ENCODE measurements at regions not wholly inside any gene's neighbourhood (a gene's known extent, or its start where the extent isn't known, plus 50 kb on each side); places are given as distances from the start of the nearest gene placed in this dataset.
"Not testable (repeated sequence)": the region's sequence is repeated elsewhere in the genome, so short reads cannot be mapped to it uniquely, and the experiment has no call there.

DNA sequence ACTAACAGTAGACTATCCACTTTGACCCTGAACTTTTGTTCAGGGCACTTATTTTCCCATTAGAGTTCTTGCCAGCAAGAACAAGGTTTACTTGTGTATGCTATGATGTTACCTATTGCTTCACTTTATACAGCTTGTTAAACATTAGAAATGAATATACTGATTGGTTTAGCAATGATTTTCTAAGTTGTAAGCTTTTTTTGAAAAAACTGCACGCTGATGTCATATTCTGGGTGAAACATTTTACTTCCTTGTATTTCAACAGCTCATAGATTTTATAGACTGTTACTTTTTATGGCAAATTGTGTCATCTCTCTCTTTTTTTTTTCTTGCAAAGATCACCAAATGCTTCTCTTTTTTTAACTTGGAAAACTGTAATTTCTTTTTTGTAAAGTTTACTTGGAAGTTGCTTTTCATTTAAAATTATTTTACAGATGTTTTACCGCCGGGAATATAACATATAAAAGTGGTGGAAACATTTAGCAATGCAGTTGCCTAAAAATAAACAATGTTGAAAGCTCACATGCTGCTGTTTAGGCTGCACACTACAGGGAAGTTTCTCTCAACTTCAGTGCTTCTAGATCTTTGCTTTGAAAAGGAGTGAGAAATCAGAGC, 215.3 kb upstream of the NFIA start:
- ATAC-seq (replicated peaks) (no peak), DNase-seq (no peak)
- H3K27me3 Mint-ChIP-seq: no peaks in the 10 kb centered on the region
- H3K4me3 Mint-ChIP-seq: no peak overlapping the region
- no peaks in the 10 kb centered on the region for H3K9me3 Mint-ChIP-seq
- no peak overlapping the region for H3K27ac Mint-ChIP-seq
- H3K4me1 Mint-ChIP-seq: no peaks in the 10 kb centered on the region
- H3K36me3 Mint-ChIP-seq: no peaks in the 10 kb centered on the region

DNA sequence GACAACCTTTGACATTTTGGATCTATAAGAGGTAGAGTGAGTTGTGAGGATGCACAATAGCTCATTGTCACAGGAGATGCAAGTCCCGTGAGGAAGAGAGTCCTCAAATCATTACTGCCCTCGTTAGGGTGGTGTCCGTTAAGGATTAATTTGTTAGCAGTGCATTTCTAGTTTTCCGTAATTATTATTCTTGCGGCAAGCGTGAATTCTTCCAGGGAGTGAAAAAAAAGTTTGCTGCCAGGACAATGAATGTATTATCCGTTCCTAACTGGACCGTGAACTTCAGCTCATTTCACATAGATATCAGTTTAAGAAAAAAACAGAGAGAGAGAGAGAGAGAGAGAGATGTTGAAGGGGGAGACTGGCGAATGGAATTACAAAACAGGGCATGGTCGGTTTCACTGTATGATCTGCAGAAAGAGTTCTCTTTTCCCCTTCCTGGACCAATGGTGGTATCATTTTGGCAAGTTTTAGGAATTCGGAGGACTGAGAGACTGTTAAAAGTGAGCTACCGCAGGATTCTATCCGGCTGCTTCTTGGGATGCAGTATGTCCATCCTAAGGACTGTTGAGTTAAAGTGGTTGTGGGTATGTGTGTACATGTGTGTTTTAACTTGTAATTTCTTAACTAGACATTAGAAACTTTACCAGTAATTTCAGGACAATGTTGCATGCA, 216.0 kb upstream of the NFIA start:
- ATAC-seq (replicated peaks) (no peak), DNase-seq (no peak)
- Mint-ChIP-seq H3K36me3 (no peaks in the 10 kb centered on the region), H3K4me1 (no peaks in the 10 kb centered on the region), H3K4me3 (no peak overlapping the region), H3K27ac (no peak overlapping the region), H3K9me3 (no peaks in the 10 kb centered on the region), H3K27me3 (no peaks in the 10 kb centered on the region)

DNA sequence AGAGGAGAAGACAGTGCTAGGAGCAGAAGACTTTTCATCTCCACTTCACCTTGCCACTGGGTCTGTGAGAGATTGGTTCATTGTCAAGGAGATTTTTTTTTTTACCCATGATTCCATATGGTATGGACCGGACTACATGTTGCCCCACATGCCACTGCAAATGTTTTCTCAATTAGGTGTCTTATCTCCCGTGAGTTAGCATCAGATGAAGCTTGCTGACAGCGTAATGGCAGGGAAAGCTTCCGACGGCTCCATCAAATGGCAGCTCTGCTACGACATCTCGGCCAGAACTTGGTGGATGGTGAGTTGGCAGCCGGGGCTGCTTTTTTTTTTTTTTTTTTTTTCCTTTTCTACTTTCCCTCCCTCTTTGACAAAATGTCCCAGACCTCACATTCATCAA, 217.2 kb upstream of the NFIA start:
- Mint-ChIP-seq H3K4me1 (no peaks in the 10 kb centered on the region), H3K36me3 (no peaks in the 10 kb centered on the region), H3K27ac (no peak overlapping the region), H3K4me3 (no peak overlapping the region), H3K9me3 (no peaks in the 10 kb centered on the region), H3K27me3 (no peaks in the 10 kb centered on the region)
- ATAC-seq (replicated peaks): no peak
- no peak for DNase-seq

DNA sequence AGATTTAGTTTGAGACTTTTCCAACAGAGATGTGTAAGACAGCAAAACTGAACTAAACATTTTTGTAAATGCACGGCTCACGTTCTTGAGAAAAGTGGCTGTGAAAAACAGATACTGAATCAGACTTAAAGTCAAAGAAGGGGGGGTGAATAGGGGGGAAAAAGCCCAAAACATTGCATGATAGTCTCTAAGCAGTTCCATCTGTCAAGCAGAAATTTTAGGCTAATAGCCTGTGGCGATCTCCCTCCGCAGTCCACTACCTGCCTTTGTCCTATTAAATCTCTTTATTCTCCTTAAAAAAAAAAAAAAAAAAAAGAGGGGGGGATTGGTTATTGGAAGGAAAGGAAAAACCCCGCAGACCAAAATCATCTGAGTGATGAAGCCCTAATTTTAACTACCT, 217.6 kb upstream of the NFIA start:
- Mint-ChIP-seq H3K36me3 (no peaks in the 10 kb centered on the region), H3K4me3 (no peak overlapping the region), H3K27ac (no peak overlapping the region), H3K9me3 (no peaks in the 10 kb centered on the region), H3K27me3 (no peaks in the 10 kb centered on the region), H3K4me1 (no peaks in the 10 kb centered on the region)
- no peak for DNase-seq
- no peak for ATAC-seq (replicated peaks)

DNA sequence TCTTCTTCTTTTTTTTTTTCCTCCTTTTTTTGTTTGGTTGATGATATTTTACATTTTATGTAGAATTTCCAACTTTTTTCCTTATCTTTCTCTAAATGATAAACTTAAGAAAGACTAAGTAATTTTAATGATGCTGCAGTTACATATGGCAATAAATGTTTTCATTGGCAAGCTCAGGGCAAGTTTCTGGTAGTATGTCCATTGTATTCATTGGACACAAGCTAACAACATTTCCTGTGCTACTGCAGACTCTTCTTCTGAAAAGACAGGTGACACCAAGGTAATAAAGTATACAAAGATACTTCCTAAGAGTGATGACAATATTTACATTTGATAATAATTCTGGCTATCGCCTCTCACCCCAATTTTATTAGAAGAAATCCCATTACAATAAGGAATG, 219.2 kb upstream of the NFIA start:
- H3K27ac Mint-ChIP-seq: no peak overlapping the region
- ATAC-seq (replicated peaks) (no peak), DNase-seq (no peak)
- no peak overlapping the region for H3K4me3 Mint-ChIP-seq
- no peaks in the 10 kb centered on the region for H3K9me3 Mint-ChIP-seq
- no peaks in the 10 kb centered on the region for H3K4me1 Mint-ChIP-seq
- H3K27me3 Mint-ChIP-seq: no peaks in the 10 kb centered on the region
- no peaks in the 10 kb centered on the region for H3K36me3 Mint-ChIP-seq

DNA sequence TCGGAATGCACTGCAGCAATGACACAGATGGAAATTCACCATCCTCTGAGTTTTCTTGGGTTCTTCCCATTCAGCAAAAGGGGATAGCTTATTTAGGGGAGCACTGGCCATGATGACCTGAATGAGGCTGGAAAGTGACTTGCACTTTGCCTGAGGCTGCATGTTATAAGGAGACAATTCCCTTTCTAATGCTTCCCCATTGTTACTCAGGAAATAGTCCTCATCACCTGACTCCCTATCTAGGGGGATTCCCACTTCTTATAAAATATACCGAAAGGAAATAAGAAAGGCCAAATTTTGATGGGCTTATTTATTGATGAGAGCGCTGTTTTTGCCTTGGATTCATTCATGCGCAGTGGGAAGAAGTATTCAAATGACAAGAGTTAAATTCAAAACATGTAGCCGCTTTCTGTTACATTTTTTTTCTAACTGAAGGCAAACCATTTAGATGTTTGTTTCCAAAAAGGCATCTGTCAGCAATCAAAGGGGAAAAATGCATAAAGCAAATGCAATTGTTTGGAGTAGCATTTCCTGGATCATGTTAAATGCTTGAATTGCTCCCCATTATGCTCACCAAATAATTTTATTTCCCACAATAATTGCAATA, 220.3 kb upstream of the NFIA start:
- Mint-ChIP-seq H3K4me3 (no peak overlapping the region), H3K9me3 (no peaks in the 10 kb centered on the region), H3K27ac (no peak overlapping the region), H3K36me3 (no peaks in the 10 kb centered on the region), H3K4me1 (no peaks in the 10 kb centered on the region), H3K27me3 (no peaks in the 10 kb centered on the region)
- ATAC-seq (replicated peaks) (no peak), DNase-seq (no peak)

DNA sequence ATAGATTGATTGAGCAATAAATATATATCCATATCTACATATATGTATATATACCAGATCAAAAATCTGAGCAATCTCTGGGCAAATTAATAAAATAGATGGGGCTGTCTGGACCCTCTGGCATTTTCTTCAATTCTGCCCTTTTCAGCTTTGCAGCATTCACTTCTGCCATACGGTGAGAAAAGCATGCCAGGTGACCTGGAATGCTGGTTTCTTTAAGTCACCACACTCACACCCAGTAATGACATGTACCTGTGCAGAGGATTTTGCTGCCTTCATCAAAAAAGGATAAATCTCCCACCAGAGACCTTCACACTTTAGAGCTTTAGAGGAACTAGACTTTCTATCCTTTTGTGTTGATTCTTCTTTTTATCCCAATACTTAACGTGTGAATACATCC, 223.2 kb upstream of the NFIA start:
- Mint-ChIP-seq H3K36me3 (no peaks in the 10 kb centered on the region), H3K9me3 (no peaks in the 10 kb centered on the region), H3K27me3 (no peaks in the 10 kb centered on the region), H3K4me3 (no peak overlapping the region), H3K4me1 (no peaks in the 10 kb centered on the region), H3K27ac (no peak overlapping the region)
- ATAC-seq (replicated peaks) (no peak), DNase-seq (no peak)

DNA sequence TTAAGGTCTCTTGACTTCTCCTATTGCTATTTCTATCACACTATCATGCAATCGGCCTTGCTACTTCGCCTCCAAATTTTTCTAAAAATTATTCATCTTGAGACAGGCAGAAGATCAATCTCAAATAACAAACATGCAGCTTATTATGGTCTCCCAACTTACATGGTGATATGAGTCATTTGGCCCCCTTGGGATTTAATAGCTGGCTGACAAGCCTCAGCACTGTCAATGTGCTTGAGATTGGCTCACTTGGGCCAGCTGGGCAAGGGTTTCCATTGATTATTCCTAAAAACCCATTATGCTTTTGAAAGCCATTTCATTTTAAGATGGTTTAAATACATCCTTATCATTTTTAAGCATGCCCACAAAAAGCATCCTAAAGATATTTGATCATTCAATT, 224.5 kb upstream of the NFIA start:
- Mint-ChIP-seq H3K27me3 (no peaks in the 10 kb centered on the region), H3K36me3 (no peaks in the 10 kb centered on the region), H3K4me1 (no peaks in the 10 kb centered on the region), H3K9me3 (no peaks in the 10 kb centered on the region), H3K27ac (no peak overlapping the region), H3K4me3 (no peak overlapping the region)
- no peak for ATAC-seq (replicated peaks)
- no peak for DNase-seq

DNA sequence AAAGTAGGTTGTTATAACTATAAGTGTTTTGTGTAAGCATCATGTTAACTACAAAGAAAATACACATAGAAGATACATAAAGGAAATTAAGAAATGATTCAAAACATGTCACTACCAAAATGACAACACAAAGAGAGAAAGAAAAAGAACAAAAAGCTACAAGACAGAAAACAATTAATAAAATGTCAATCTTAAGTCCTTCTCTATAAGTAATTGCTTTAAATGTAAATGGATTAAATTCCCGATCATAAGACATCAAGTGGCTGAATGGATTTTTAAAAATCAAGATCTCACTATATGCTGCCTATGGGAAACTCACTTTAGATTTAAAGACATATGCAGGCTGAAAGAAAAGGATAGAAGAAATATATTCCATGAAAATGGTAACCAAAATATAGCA, 232.3 kb upstream of the NFIA start:
- Mint-ChIP-seq H3K9me3 (peaks cover 1 to 8% of the 10 kb centered on the region in 2 donors), H3K27ac (no peak overlapping the region), H3K27me3 (no peaks in the 10 kb centered on the region), H3K36me3 (no peaks in the 10 kb centered on the region), H3K4me3 (no peak overlapping the region), H3K4me1 (no peaks in the 10 kb centered on the region)
- ATAC-seq (replicated peaks): no peak
- no peak for DNase-seq

DNA sequence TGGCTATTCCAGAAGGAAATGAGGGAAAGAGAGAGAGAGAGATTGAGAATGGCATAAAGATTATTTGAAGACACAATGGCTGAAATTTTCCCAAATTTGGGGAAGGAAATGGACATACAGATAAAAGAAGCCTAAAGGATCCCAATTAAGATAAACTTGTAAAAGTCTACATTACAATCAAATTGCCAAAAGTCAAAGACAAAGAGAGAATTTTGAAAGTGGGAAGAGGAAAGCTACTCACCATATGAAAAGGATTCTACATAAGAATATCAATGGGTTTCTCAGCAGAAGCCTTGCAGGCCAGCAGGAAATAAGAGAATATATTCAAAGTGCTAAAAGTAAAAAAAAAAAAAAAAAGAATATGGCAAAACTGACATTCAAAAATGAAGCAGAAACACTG, 233.0 kb upstream of the NFIA start:
- Mint-ChIP-seq H3K4me1 (no peaks in the 10 kb centered on the region), H3K27me3 (no peaks in the 10 kb centered on the region), H3K9me3 (peaks cover 1 to 14% of the 10 kb centered on the region in 2 donors), H3K36me3 (no peaks in the 10 kb centered on the region), H3K27ac (no peak overlapping the region), H3K4me3 (no peak overlapping the region)
- ATAC-seq (replicated peaks) (no peak), DNase-seq (no peak)

DNA sequence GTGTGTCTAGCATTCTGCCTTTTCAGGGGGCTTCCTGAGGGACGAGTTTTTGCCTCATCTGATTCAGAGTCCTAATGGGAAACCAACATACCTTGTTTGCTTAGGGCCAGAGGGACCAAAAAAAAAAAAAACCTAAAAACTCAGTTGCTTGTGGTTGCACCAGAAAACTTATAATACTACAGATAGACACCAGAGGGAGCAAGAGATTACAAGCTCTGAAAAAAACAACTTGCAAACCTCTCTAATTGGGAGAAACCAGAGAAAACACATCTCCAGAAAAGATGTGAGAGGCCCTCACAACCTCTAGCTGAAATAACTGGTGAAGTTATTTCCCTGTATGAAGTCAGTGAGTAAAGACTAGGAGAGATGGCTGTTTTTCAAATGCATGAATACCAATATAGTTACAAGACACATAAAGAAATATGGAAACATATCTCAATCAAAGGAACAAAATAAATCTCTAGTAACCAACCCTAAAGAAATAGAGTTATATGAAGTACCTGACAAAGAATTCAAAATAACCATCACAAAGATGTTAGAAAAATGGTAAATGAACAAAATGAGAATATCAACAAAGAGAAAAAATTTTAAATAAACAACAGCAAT, 233.7 kb upstream of the NFIA start:
- Mint-ChIP-seq H3K9me3 (peaks cover 1 to 14% of the 10 kb centered on the region in 2 donors), H3K4me3 (no peak overlapping the region), H3K4me1 (no peaks in the 10 kb centered on the region), H3K36me3 (no peaks in the 10 kb centered on the region), H3K27me3 (no peaks in the 10 kb centered on the region), H3K27ac (no peak overlapping the region)
- ATAC-seq (replicated peaks) (no peak), DNase-seq (no peak)

DNA sequence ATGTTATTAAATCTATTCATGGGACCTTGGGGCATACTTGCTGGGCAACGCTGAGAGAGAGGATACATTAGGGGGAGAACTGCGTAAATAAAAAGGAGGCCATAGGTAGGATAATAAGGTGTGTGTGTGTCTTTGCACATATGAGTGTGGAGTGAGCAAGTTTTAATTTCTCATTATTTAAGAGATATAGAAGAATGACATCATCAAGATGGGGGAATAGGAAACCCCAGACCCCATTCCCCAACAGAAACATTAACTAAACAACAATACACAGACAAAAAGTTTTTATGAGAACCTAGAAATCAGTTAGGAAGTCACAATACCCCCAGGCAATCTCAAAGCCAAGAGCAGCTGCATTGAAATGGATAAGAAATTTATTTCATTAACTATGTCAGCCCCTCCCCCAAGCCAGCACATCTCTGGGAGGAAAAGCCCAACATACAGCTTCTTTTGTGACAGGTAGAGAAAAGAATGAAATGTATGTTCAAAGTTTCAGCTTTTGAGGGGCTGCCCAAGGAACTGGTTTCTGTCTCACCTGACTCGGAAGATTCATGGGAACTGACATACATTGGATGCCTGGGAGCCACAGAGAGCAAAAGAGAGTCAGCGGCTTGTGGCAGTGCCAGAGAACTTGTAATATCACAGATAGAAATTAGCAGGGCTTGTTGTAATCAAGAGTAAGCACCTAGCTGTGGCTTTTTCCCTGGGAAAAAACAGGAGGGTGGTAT, 234.3 kb upstream of the NFIA start:
- Mint-ChIP-seq H3K27ac (no peak overlapping the region), H3K9me3 (peaks cover 1 to 14% of the 10 kb centered on the region in 2 donors), H3K36me3 (no peaks in the 10 kb centered on the region), H3K4me3 (no peak overlapping the region), H3K4me1 (no peaks in the 10 kb centered on the region), H3K27me3 (no peaks in the 10 kb centered on the region)
- DNase-seq (no peak), ATAC-seq (replicated peaks) (no peak)

DNA sequence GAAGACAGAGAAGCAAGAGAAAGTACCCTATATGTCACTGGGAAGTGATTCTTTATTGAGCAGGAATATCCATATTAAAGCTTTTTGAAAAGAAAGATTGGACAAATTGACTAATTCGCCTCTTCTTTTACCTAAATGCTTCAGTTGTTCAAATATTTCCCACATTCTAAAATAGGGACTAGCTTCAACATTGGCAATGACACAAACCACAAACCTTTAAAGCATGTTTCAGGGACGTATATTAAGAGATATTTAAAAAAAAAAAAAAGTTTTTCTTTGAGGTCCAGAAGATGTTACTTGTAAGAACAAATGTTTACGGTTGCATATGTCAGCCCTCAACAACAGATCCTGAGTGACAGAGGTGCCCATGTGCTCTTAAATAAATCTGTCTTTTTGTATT, 235.0 kb upstream of the NFIA start:
- ATAC-seq (replicated peaks) (no peak), DNase-seq (no peak)
- H3K36me3 Mint-ChIP-seq: no peaks in the 10 kb centered on the region
- peaks cover 1 to 14% of the 10 kb centered on the region in 2 donors for H3K9me3 Mint-ChIP-seq
- H3K27ac Mint-ChIP-seq: no peak overlapping the region
- no peak overlapping the region for H3K4me3 Mint-ChIP-seq
- no peaks in the 10 kb centered on the region for H3K4me1 Mint-ChIP-seq
- H3K27me3 Mint-ChIP-seq: no peaks in the 10 kb centered on the region

DNA sequence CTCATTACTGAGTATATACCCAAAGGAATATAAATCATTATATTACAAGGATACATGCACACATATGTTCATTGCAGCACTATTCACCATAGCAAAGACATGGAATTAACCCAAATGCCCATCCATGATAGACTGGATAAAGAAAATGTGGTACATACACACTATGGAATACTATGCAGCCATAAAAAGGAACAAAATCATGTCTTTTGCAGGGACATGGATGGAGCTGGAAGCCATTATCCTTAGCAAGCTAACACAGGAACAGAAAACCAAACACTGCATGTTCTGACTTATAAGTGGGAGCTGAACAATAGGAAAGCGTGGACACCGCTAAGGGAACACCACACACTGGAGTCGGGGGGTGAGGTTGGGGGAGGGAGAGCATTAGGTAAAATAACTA, 236.7 kb upstream of the NFIA start:
- not testable (repeated sequence) for H3K4me3 Mint-ChIP-seq; H3K4me1 Mint-ChIP-seq; H3K27me3 Mint-ChIP-seq; DNase-seq; ATAC-seq (replicated peaks); H3K27ac Mint-ChIP-seq; H3K36me3 Mint-ChIP-seq
- H3K9me3 Mint-ChIP-seq: peaks cover 1 to 14% of the 10 kb centered on the region in 2 donors

Data from stimulated activated naive B cell treated with anti-CD40 and anti-IgM and Interleukin-4, amounts not matched to agents 10 μg/mL and 1 μg/mL and 100 μg/mL, for 72 hours (primary cell).